Astrocyte (in vitro differentiated cells and primary cell): ENCODE measurements at regions not wholly inside any gene's neighbourhood (a gene's known extent, or its start where the extent isn't known, plus 50 kb on each side); places are given as distances from the start of the nearest gene placed in this dataset.

ENCODE experiments used
- DNase-seq: peaks from one replicate; pipeline ENCODE4 v3.0.0-alpha.2; 2010; ENCODE audit warnings: low read depth
- FAIRE-seq: peaks from 2 replicates; lab custom pipeline; 2011; peaks lifted over from hg19 to GRCh38; lab: Jason Lieb, UNC
- H2AFZ ChIP-seq: 2 replicates; pipeline ENCODE4 v1.6.0; 2012; ENCODE audit warnings: low read depth, low read length, inconsistent platforms
- H3K27ac ChIP-seq: 2 replicates; pipeline ENCODE4 v1.5.1; 2011; ENCODE audit warnings: low read depth, low read length, inconsistent platforms
- H3K27me3 ChIP-seq: 2 replicates; pipeline ENCODE4 v1.6.0; 2011; ENCODE audit warnings: low read length, inconsistent platforms; ENCODE audit not compliant: insufficient read depth
- H3K36me3 ChIP-seq: 2 replicates; pipeline ENCODE4 v1.5.1; 2011; ENCODE audit warnings: low read length, inconsistent platforms; ENCODE audit not compliant: insufficient read depth
- H3K4me1 ChIP-seq: 2 replicates; pipeline ENCODE4 v1.5.1; 2011; ENCODE audit warnings: low read length, inconsistent platforms; ENCODE audit not compliant: insufficient read depth
- H3K4me2 ChIP-seq: 2 replicates; pipeline ENCODE4 v1.6.0; 2012; ENCODE audit warnings: low read length, inconsistent platforms
- H3K4me3 ChIP-seq: 2 replicates; pipeline ENCODE4 v1.5.1; 2011; ENCODE audit warnings: low read depth, mild to moderate bottlenecking, low read length, inconsistent platforms; ENCODE audit not compliant: insufficient read depth
- H3K79me2 ChIP-seq: 2 replicates; pipeline ENCODE4 v1.6.0; 2012; ENCODE audit warnings: mild to moderate bottlenecking, low read length, inconsistent platforms; ENCODE audit not compliant: insufficient read depth
- H3K9ac ChIP-seq: 2 replicates; pipeline ENCODE4 v1.6.0; 2012; ENCODE audit warnings: mild to moderate bottlenecking, low read length, inconsistent platforms
- H3K9me3 ChIP-seq: 2 replicates; pipeline ENCODE4 v1.5.1; 2012; ENCODE audit warnings: low read depth, mild to moderate bottlenecking, low read length, inconsistent platforms; ENCODE audit not compliant: insufficient read depth
- H4K20me1 ChIP-seq: 2 replicates; pipeline ENCODE4 v1.6.0; 2012; ENCODE audit warnings: low read length, inconsistent platforms; ENCODE audit not compliant: insufficient read depth
- H3K27ac Mint-ChIP-seq: one replicate; pipeline ENCODE4 v1.8.0; 2021; ENCODE audit warnings: mild to moderate bottlenecking, mixed read lengths; ENCODE audit not compliant: unreplicated experiment
- H3K27me3 Mint-ChIP-seq: one replicate; pipeline ENCODE4 v1.8.0; 2021; ENCODE audit warnings: low read depth, mixed read lengths; ENCODE audit not compliant: unreplicated experiment
- H3K36me3 Mint-ChIP-seq: one replicate; pipeline ENCODE4 v1.8.0; 2021; ENCODE audit warnings: low read depth, mixed read lengths; ENCODE audit not compliant: unreplicated experiment
- H3K4me1 Mint-ChIP-seq: one replicate; pipeline ENCODE4 v1.8.0; 2021; ENCODE audit warnings: low read depth, mixed read lengths; ENCODE audit not compliant: unreplicated experiment
- H3K4me3 Mint-ChIP-seq: one replicate; pipeline ENCODE4 v1.8.0; 2021; ENCODE audit warnings: mild to moderate bottlenecking, moderate library complexity, mixed read lengths; ENCODE audit not compliant: unreplicated experiment
- H3K9me3 Mint-ChIP-seq: one replicate; pipeline ENCODE4 v1.8.0; 2021; ENCODE audit warnings: mild to moderate bottlenecking, mixed read lengths; ENCODE audit not compliant: unreplicated experiment
- CTCF ChIP-seq: IDR thresholded peaks from 2 replicates; pipeline ENCODE4 v1.5.1; 2011; ENCODE audit warnings: low read depth, mild to moderate bottlenecking, inconsistent platforms, low read length, moderate library complexity; ENCODE audit not compliant: insufficient read depth
- EZH2 ChIP-seq: IDR thresholded peaks from 2 replicates; pipeline ENCODE4 v1.6.1; 2012; ENCODE audit warnings: mild to moderate bottlenecking, low read length, inconsistent platforms; ENCODE audit not compliant: insufficient read depth

- H3K4me3 ChIP-seq: no peak overlapping the region
- H3K4me2 ChIP-seq: no peak overlapping the region
- no peaks in the 10 kb centered on the region for H3K4me1 ChIP-seq
- FAIRE-seq (no peak), DNase-seq (peak; percentile 3)
- no peak overlapping the region for H3K9ac ChIP-seq
- peaks cover 11% of the 10 kb centered on the region for H3K4me1 Mint-ChIP-seq
- H3K4me3 Mint-ChIP-seq: no peak overlapping the region
- TF ChIP-seq CTCF (no peak), EZH2 (no peak)
- no peaks in the 10 kb centered on the region for H3K36me3 Mint-ChIP-seq
- H3K27me3 Mint-ChIP-seq: peaks cover 16% of the 10 kb centered on the region
- no peaks in the 10 kb centered on the region for H3K27me3 ChIP-seq
- H3K79me2 ChIP-seq: no peaks in the 10 kb centered on the region
- H3K27ac Mint-ChIP-seq: no peak overlapping the region
- H2AFZ ChIP-seq: no peak overlapping the region
- H3K27ac ChIP-seq: no peak overlapping the region
- H3K36me3 ChIP-seq: no peaks in the 10 kb centered on the region
- H3K9me3 ChIP-seq: peaks cover 8% of the 10 kb centered on the region
- no peaks in the 10 kb centered on the region for H4K20me1 ChIP-seq
- H3K9me3 Mint-ChIP-seq: peaks cover 5% of the 10 kb centered on the region
These were observed 1219.6 kb downstream of the BRD1 start for GRCh38 chr22:48607901-48608662.

- FAIRE-seq: no peak
These were observed 1220.9 kb downstream of the BRD1 start for GRCh38 chr22:48606684-48607307.

More at GRCh38 chr22:48606684-48607307, 1220.9 kb downstream of the BRD1 start:
- Histone ChIP-seq H3K9me3 (peaks cover 8% of the 10 kb centered on the region), H2AFZ (no peak overlapping the region), H3K4me1 (no peaks in the 10 kb centered on the region), H3K4me3 (no peak overlapping the region), H3K36me3 (no peaks in the 10 kb centered on the region), H3K9ac (no peak overlapping the region), H3K4me2 (no peak overlapping the region), H3K79me2 (no peaks in the 10 kb centered on the region), H4K20me1 (no peaks in the 10 kb centered on the region), H3K27me3 (no peaks in the 10 kb centered on the region), H3K27ac (no peak overlapping the region)
- Mint-ChIP-seq H3K9me3 (peaks cover 5% of the 10 kb centered on the region), H3K36me3 (no peaks in the 10 kb centered on the region), H3K27me3 (peaks cover 10% of the 10 kb centered on the region), H3K4me1 (peaks cover 11% of the 10 kb centered on the region), H3K27ac (no peak overlapping the region), H3K4me3 (no peak overlapping the region)
- TF ChIP-seq EZH2 (no peak), CTCF (no peak)
- DNase-seq: no peak
